H9 (cell line): ENCODE measurements at regions not wholly inside any gene's neighbourhood (a gene's known extent, or its start where the extent isn't known, plus 50 kb on each side); places are given as distances from the start of the nearest gene placed in this dataset.

Source experiments
- DNase-seq: peaks from one replicate; pipeline ENCODE4 v3.0.0-alpha.2; 2017
- H2AFZ ChIP-seq: one replicate; pipeline ENCODE4 v1.6.1; 2013; ENCODE audit warnings: mild to moderate bottlenecking, low read length, control low read depth, moderate library complexity
- H2AK5ac ChIP-seq: 2 replicates; pipeline ENCODE4 v1.6.1; 2013; ENCODE audit warnings: low read length, control low read depth, mixed read lengths; ENCODE audit not compliant: insufficient read length
- H2BK120ac ChIP-seq: one replicate; pipeline ENCODE4 v1.6.1; 2013; ENCODE audit warnings: low read depth, mild to moderate bottlenecking, low read length, control low read depth, inconsistent platforms; ENCODE audit not compliant: poor library complexity, severe bottlenecking
- H2BK12ac ChIP-seq: 2 replicates; pipeline ENCODE4 v1.6.1; 2013; ENCODE audit warnings: low read length, control low read depth, mixed read lengths, low read depth; ENCODE audit not compliant: insufficient read length
- H2BK15ac ChIP-seq: 2 replicates; pipeline ENCODE4 v1.6.1; 2013; ENCODE audit warnings: low read depth, low read length, control low read depth
- H2BK20ac ChIP-seq: one replicate; pipeline ENCODE4 v1.6.1; 2013; ENCODE audit warnings: low read depth, mild to moderate bottlenecking, low read length, control low read depth, inconsistent platforms; ENCODE audit not compliant: poor library complexity, severe bottlenecking
- H2BK5ac ChIP-seq: 2 replicates; pipeline ENCODE4 v1.6.1; 2013; ENCODE audit warnings: low read length, control low read depth, mixed read lengths; ENCODE audit not compliant: insufficient read length
- H3K14ac ChIP-seq: 2 replicates; pipeline ENCODE4 v1.6.1; 2013; ENCODE audit warnings: low read length, control low read depth; ENCODE audit not compliant: insufficient read depth
- H3K18ac ChIP-seq: 2 replicates; pipeline ENCODE4 v1.6.1; 2013; ENCODE audit warnings: low read depth, mild to moderate bottlenecking, mixed read lengths, low read length, control low read depth; ENCODE audit not compliant: insufficient read length
- H3K23ac ChIP-seq: 2 replicates; pipeline ENCODE4 v1.6.1; 2013; ENCODE audit warnings: low read length, control low read depth, mixed read lengths, low read depth; ENCODE audit not compliant: insufficient read length
- H3K23me2 ChIP-seq: 2 replicates; pipeline ENCODE4 v1.6.1; 2013; ENCODE audit warnings: low read depth, mild to moderate bottlenecking, mixed read lengths, low read length, control low read depth; ENCODE audit not compliant: insufficient read length, poor library complexity, severe bottlenecking
- H3K27ac ChIP-seq: 2 replicates; pipeline ENCODE4 v1.5.1; 2013; ENCODE audit warnings: low read length, control low read depth, mixed read lengths, low read depth; ENCODE audit not compliant: insufficient read length
- H3K27me3 ChIP-seq: 2 replicates; pipeline ENCODE4 v1.6.1; 2013; ENCODE audit warnings: low read length, control low read depth, inconsistent platforms; ENCODE audit not compliant: insufficient read depth
- H3K4ac ChIP-seq: 2 replicates; pipeline ENCODE4 v1.6.1; 2013; ENCODE audit warnings: low read depth, mild to moderate bottlenecking, control low read depth, inconsistent platforms, low read length, moderate library complexity
- H3K4me1 ChIP-seq: 2 replicates; pipeline ENCODE4 v1.6.1; 2013; ENCODE audit warnings: low read length, control low read depth, inconsistent platforms; ENCODE audit not compliant: insufficient read depth
- H3K4me2 ChIP-seq: 2 replicates; pipeline ENCODE4 v1.6.1; 2013; ENCODE audit warnings: low read length, control low read depth, mixed read lengths; ENCODE audit not compliant: insufficient read length, insufficient read depth
- H3K56ac ChIP-seq: 2 replicates; pipeline ENCODE4 v1.6.1; 2013; ENCODE audit warnings: low read depth, mild to moderate bottlenecking, mixed read lengths, low read length, control low read depth; ENCODE audit not compliant: insufficient read length
- H3K79me1 ChIP-seq: 2 replicates; pipeline ENCODE4 v1.6.1; 2013; ENCODE audit warnings: low read depth, mild to moderate bottlenecking, moderate library complexity, low read length, control low read depth, inconsistent platforms; ENCODE audit not compliant: insufficient read depth, poor library complexity, severe bottlenecking
- H3K79me2 ChIP-seq: 2 replicates; pipeline ENCODE4 v1.6.1; 2013; ENCODE audit warnings: low read length, control low read depth, inconsistent platforms; ENCODE audit not compliant: insufficient read depth
- H3K9ac ChIP-seq: 2 replicates; pipeline ENCODE4 v1.6.1; 2013; ENCODE audit warnings: low read length, control low read depth, mixed read lengths; ENCODE audit not compliant: insufficient read length; ENCODE audit errors: extremely low read depth
- H3K9me3 ChIP-seq: one replicate; pipeline ENCODE4 v1.6.1; 2013; ENCODE audit warnings: low read depth, low read length, inconsistent platforms; ENCODE audit not compliant: control insufficient read depth
- H3T11ph ChIP-seq: one replicate; pipeline ENCODE4 v1.6.1; 2013; ENCODE audit warnings: mild to moderate bottlenecking, low read length, control low read depth, inconsistent platforms
- H4K20me1 ChIP-seq: one replicate; pipeline ENCODE4 v1.6.1; 2013; ENCODE audit not compliant: control insufficient read depth, insufficient read length, insufficient read depth
- H4K5ac ChIP-seq: 2 replicates; pipeline ENCODE4 v1.6.1; 2013; ENCODE audit warnings: low read depth, mild to moderate bottlenecking, mixed read lengths, low read length, control low read depth; ENCODE audit not compliant: insufficient read length
- H4K8ac ChIP-seq: replicated peaks from 2 replicates; pipeline ENCODE4 v1.6.1; 2013; ENCODE audit warnings: low read length, control low read depth, mixed read lengths, low read depth; ENCODE audit not compliant: insufficient read length
- H4K91ac ChIP-seq: 2 replicates; pipeline ENCODE4 v1.6.1; 2013; ENCODE audit warnings: low read depth, mild to moderate bottlenecking, moderate library complexity, mixed read lengths, low read length, control low read depth; ENCODE audit not compliant: insufficient read length
- H3K27ac Mint-ChIP-seq, 3 experiments: 2 replicates in 2 of 3; 3 replicates in 1 of 3; pipeline ENCODE4 v1.8.0; 2020 to 2021; ENCODE audit warnings: mixed read lengths in 3 of 3, mild to moderate bottlenecking in 1 of 3, moderate library complexity in 1 of 3
- H3K27me3 Mint-ChIP-seq: 2 replicates; pipeline ENCODE4 v1.8.0; 2021; ENCODE audit warnings: low read depth, mild to moderate bottlenecking, moderate library complexity, mixed read lengths
- H3K36me3 Mint-ChIP-seq, 3 experiments: 2 replicates in 2 of 3; 3 replicates in 1 of 3; pipeline ENCODE4 v1.8.0; 2020 to 2021; ENCODE audit warnings: low read depth in 3 of 3, mixed read lengths in 3 of 3; ENCODE audit not compliant: insufficient read depth in 1 of 3
- H3K4me1 Mint-ChIP-seq, 2 experiments: 2 replicates each; pipeline ENCODE4 v1.8.0; 2020; ENCODE audit warnings: mixed read lengths in 2 of 2
- H3K4me3 Mint-ChIP-seq, 2 experiments: 2 replicates in 1 of 2; 3 replicates in 1 of 2; pipeline ENCODE4 v1.8.0; 2020 to 2021; ENCODE audit warnings: mild to moderate bottlenecking in 2 of 2, mixed read lengths in 2 of 2, moderate library complexity in 1 of 2
- H3K9me3 Mint-ChIP-seq, 2 experiments: 2 replicates in 1 of 2; 3 replicates in 1 of 2; pipeline ENCODE4 v1.8.0; 2020; ENCODE audit warnings: mild to moderate bottlenecking in 2 of 2, mixed read lengths in 2 of 2, moderate library complexity in 1 of 2
- CTCF ChIP-seq: fragments of 200-600 bp; sonication (generic); conservative IDR thresholded peaks from 3 replicates; pipeline ENCODE4 v1.8.0; 2021; ENCODE audit warnings: antibody characterized with exemption, mild to moderate bottlenecking
- WGBS: extraction: QIAGEN DNeasy Blood & Tissue Kit; methylation state at CpG from one replicate; pipeline ENCODE4 v1.1.7; 2013; ENCODE audit warnings: missing lambda C conversion rate, low lambda C conversion rate, mixed read lengths; ENCODE audit not compliant: insufficient read length; ENCODE audit errors: extremely low coverage; 5-methylcytosine and 5-hydroxymethylcytosine counted together

GRCh38 chr2:161039071-161039470 is 121.2 kb upstream of the TANK start:
- H4K8ac ChIP-seq, result no peak overlapping the region
- H3K4me1 Mint-ChIP-seq, result no peaks in the 10 kb centered on the region
- H2BK20ac ChIP-seq, result no peak overlapping the region
- H3K23me2 ChIP-seq, result no peaks in the 10 kb centered on the region
- H3K23ac ChIP-seq, result peak overlapping the region; percentile 79
- DNase-seq, result no peak
- TF ChIP-seq CTCF, result no peak
- no peak overlapping the region for H2BK5ac ChIP-seq
- no peak overlapping the region for H3K4ac ChIP-seq
- H3K14ac ChIP-seq, result no peak overlapping the region
- H3K27ac Mint-ChIP-seq, result no peak overlapping the region
- H2BK12ac ChIP-seq, result no peak overlapping the region
- H3K27me3 ChIP-seq, result no peaks in the 10 kb centered on the region
- no CpG with 5 or more reads among the region's 5 CpGs for WGBS
- no peak overlapping the region for H3K4me3 Mint-ChIP-seq
- H3K27ac ChIP-seq, result no peak overlapping the region
- H4K20me1 ChIP-seq, result no peaks in the 10 kb centered on the region
- H3K79me2 ChIP-seq, result no peaks in the 10 kb centered on the region
- no peak overlapping the region for H4K5ac ChIP-seq
- 0 out of 5 replicates have a peak, but pooled peaks cover 2 to 3% of the 10 kb centered on the region in 2 experiments for H3K9me3 Mint-ChIP-seq
- H3T11ph ChIP-seq, result no peak overlapping the region
- H3K36me3 Mint-ChIP-seq, result no peaks in the 10 kb centered on the region
- H4K91ac ChIP-seq, result no peak overlapping the region
- H3K18ac ChIP-seq, result no peak overlapping the region
- H3K79me1 ChIP-seq, result no peaks in the 10 kb centered on the region
- H3K9me3 ChIP-seq, result no peaks in the 10 kb centered on the region
- no peaks in the 10 kb centered on the region for H3K27me3 Mint-ChIP-seq
- H2AK5ac ChIP-seq, result no peak overlapping the region
- H2BK120ac ChIP-seq, result no peak overlapping the region
- H3K56ac ChIP-seq, result no peak overlapping the region
- H3K4me1 ChIP-seq, result no peaks in the 10 kb centered on the region
- no peak overlapping the region for H3K9ac ChIP-seq
- no peak overlapping the region for H2AFZ ChIP-seq
- no peak overlapping the region for H3K4me2 ChIP-seq
- no peak overlapping the region for H2BK15ac ChIP-seq
